H9 (cell line): ENCODE measurements at regions not wholly inside any gene's neighbourhood (a gene's known extent, or its start where the extent isn't known, plus 50 kb on each side); places are given as distances from the start of the nearest gene placed in this dataset.
A peak's percentile ranks its signal among the peaks of the same experiment; 100 is the strongest.

Experiments used
- DNase-seq: peaks from one replicate; pipeline ENCODE4 v3.0.0-alpha.2; 2017
- H2AFZ ChIP-seq: one replicate; pipeline ENCODE4 v1.6.1; 2013; ENCODE audit warnings: mild to moderate bottlenecking, low read length, control low read depth, moderate library complexity
- H2AK5ac ChIP-seq: 2 replicates; pipeline ENCODE4 v1.6.1; 2013; ENCODE audit warnings: low read length, control low read depth, mixed read lengths; ENCODE audit not compliant: insufficient read length
- H2BK120ac ChIP-seq: one replicate; pipeline ENCODE4 v1.6.1; 2013; ENCODE audit warnings: low read depth, mild to moderate bottlenecking, low read length, control low read depth, inconsistent platforms; ENCODE audit not compliant: poor library complexity, severe bottlenecking
- H2BK12ac ChIP-seq: 2 replicates; pipeline ENCODE4 v1.6.1; 2013; ENCODE audit warnings: low read length, control low read depth, mixed read lengths, low read depth; ENCODE audit not compliant: insufficient read length
- H2BK15ac ChIP-seq: 2 replicates; pipeline ENCODE4 v1.6.1; 2013; ENCODE audit warnings: low read depth, low read length, control low read depth
- H2BK20ac ChIP-seq: one replicate; pipeline ENCODE4 v1.6.1; 2013; ENCODE audit warnings: low read depth, mild to moderate bottlenecking, low read length, control low read depth, inconsistent platforms; ENCODE audit not compliant: poor library complexity, severe bottlenecking
- H2BK5ac ChIP-seq: 2 replicates; pipeline ENCODE4 v1.6.1; 2013; ENCODE audit warnings: low read length, control low read depth, mixed read lengths; ENCODE audit not compliant: insufficient read length
- H3K14ac ChIP-seq: 2 replicates; pipeline ENCODE4 v1.6.1; 2013; ENCODE audit warnings: low read length, control low read depth; ENCODE audit not compliant: insufficient read depth
- H3K18ac ChIP-seq: 2 replicates; pipeline ENCODE4 v1.6.1; 2013; ENCODE audit warnings: low read depth, mild to moderate bottlenecking, mixed read lengths, low read length, control low read depth; ENCODE audit not compliant: insufficient read length
- H3K23ac ChIP-seq: 2 replicates; pipeline ENCODE4 v1.6.1; 2013; ENCODE audit warnings: low read length, control low read depth, mixed read lengths, low read depth; ENCODE audit not compliant: insufficient read length
- H3K23me2 ChIP-seq: 2 replicates; pipeline ENCODE4 v1.6.1; 2013; ENCODE audit warnings: low read depth, mild to moderate bottlenecking, mixed read lengths, low read length, control low read depth; ENCODE audit not compliant: insufficient read length, poor library complexity, severe bottlenecking
- H3K27ac ChIP-seq: 2 replicates; pipeline ENCODE4 v1.5.1; 2013; ENCODE audit warnings: low read length, control low read depth, mixed read lengths, low read depth; ENCODE audit not compliant: insufficient read length
- H3K27me3 ChIP-seq: 2 replicates; pipeline ENCODE4 v1.6.1; 2013; ENCODE audit warnings: low read length, control low read depth, inconsistent platforms; ENCODE audit not compliant: insufficient read depth
- H3K4ac ChIP-seq: 2 replicates; pipeline ENCODE4 v1.6.1; 2013; ENCODE audit warnings: low read depth, mild to moderate bottlenecking, control low read depth, inconsistent platforms, low read length, moderate library complexity
- H3K4me1 ChIP-seq: 2 replicates; pipeline ENCODE4 v1.6.1; 2013; ENCODE audit warnings: low read length, control low read depth, inconsistent platforms; ENCODE audit not compliant: insufficient read depth
- H3K4me2 ChIP-seq: 2 replicates; pipeline ENCODE4 v1.6.1; 2013; ENCODE audit warnings: low read length, control low read depth, mixed read lengths; ENCODE audit not compliant: insufficient read length, insufficient read depth
- H3K56ac ChIP-seq: 2 replicates; pipeline ENCODE4 v1.6.1; 2013; ENCODE audit warnings: low read depth, mild to moderate bottlenecking, mixed read lengths, low read length, control low read depth; ENCODE audit not compliant: insufficient read length
- H3K79me1 ChIP-seq: 2 replicates; pipeline ENCODE4 v1.6.1; 2013; ENCODE audit warnings: low read depth, mild to moderate bottlenecking, moderate library complexity, low read length, control low read depth, inconsistent platforms; ENCODE audit not compliant: insufficient read depth, poor library complexity, severe bottlenecking
- H3K79me2 ChIP-seq: 2 replicates; pipeline ENCODE4 v1.6.1; 2013; ENCODE audit warnings: low read length, control low read depth, inconsistent platforms; ENCODE audit not compliant: insufficient read depth
- H3K9ac ChIP-seq: 2 replicates; pipeline ENCODE4 v1.6.1; 2013; ENCODE audit warnings: low read length, control low read depth, mixed read lengths; ENCODE audit not compliant: insufficient read length; ENCODE audit errors: extremely low read depth
- H3K9me3 ChIP-seq: one replicate; pipeline ENCODE4 v1.6.1; 2013; ENCODE audit warnings: low read depth, low read length, inconsistent platforms; ENCODE audit not compliant: control insufficient read depth
- H3T11ph ChIP-seq: one replicate; pipeline ENCODE4 v1.6.1; 2013; ENCODE audit warnings: mild to moderate bottlenecking, low read length, control low read depth, inconsistent platforms
- H4K20me1 ChIP-seq: one replicate; pipeline ENCODE4 v1.6.1; 2013; ENCODE audit not compliant: control insufficient read depth, insufficient read length, insufficient read depth
- H4K5ac ChIP-seq: 2 replicates; pipeline ENCODE4 v1.6.1; 2013; ENCODE audit warnings: low read depth, mild to moderate bottlenecking, mixed read lengths, low read length, control low read depth; ENCODE audit not compliant: insufficient read length
- H4K8ac ChIP-seq: replicated peaks from 2 replicates; pipeline ENCODE4 v1.6.1; 2013; ENCODE audit warnings: low read length, control low read depth, mixed read lengths, low read depth; ENCODE audit not compliant: insufficient read length
- H4K91ac ChIP-seq: 2 replicates; pipeline ENCODE4 v1.6.1; 2013; ENCODE audit warnings: low read depth, mild to moderate bottlenecking, moderate library complexity, mixed read lengths, low read length, control low read depth; ENCODE audit not compliant: insufficient read length
- H3K27ac Mint-ChIP-seq, 3 experiments: 2 replicates in 2 of 3; 3 replicates in 1 of 3; pipeline ENCODE4 v1.8.0; 2020 to 2021; ENCODE audit warnings: mixed read lengths in 3 of 3, mild to moderate bottlenecking in 1 of 3, moderate library complexity in 1 of 3
- H3K27me3 Mint-ChIP-seq: 2 replicates; pipeline ENCODE4 v1.8.0; 2021; ENCODE audit warnings: low read depth, mild to moderate bottlenecking, moderate library complexity, mixed read lengths
- H3K36me3 Mint-ChIP-seq, 3 experiments: 2 replicates in 2 of 3; 3 replicates in 1 of 3; pipeline ENCODE4 v1.8.0; 2020 to 2021; ENCODE audit warnings: low read depth in 3 of 3, mixed read lengths in 3 of 3; ENCODE audit not compliant: insufficient read depth in 1 of 3
- H3K4me1 Mint-ChIP-seq, 2 experiments: 2 replicates each; pipeline ENCODE4 v1.8.0; 2020; ENCODE audit warnings: mixed read lengths in 2 of 2
- H3K4me3 Mint-ChIP-seq, 2 experiments: 2 replicates in 1 of 2; 3 replicates in 1 of 2; pipeline ENCODE4 v1.8.0; 2020 to 2021; ENCODE audit warnings: mild to moderate bottlenecking in 2 of 2, mixed read lengths in 2 of 2, moderate library complexity in 1 of 2
- H3K9me3 Mint-ChIP-seq, 2 experiments: 2 replicates in 1 of 2; 3 replicates in 1 of 2; pipeline ENCODE4 v1.8.0; 2020; ENCODE audit warnings: mild to moderate bottlenecking in 2 of 2, mixed read lengths in 2 of 2, moderate library complexity in 1 of 2
- CTCF ChIP-seq: fragments of 200-600 bp; sonication (generic); conservative IDR thresholded peaks from 3 replicates; pipeline ENCODE4 v1.8.0; 2021; ENCODE audit warnings: antibody characterized with exemption, mild to moderate bottlenecking
- WGBS: extraction: QIAGEN DNeasy Blood & Tissue Kit; methylation state at CpG from one replicate; pipeline ENCODE4 v1.1.7; 2013; ENCODE audit warnings: missing lambda C conversion rate, low lambda C conversion rate, mixed read lengths; ENCODE audit not compliant: insufficient read length; ENCODE audit errors: extremely low coverage; 5-methylcytosine and 5-hydroxymethylcytosine counted together

GRCh38 chrX:13125188-13125587 is 80.8 kb upstream of the FAM9C start:
- H3K9ac ChIP-seq, result no peak overlapping the region
- no peaks in the 10 kb centered on the region for H3K23me2 ChIP-seq
- no peak for DNase-seq
- H3K23ac ChIP-seq, result no peak overlapping the region
- peak overlapping the region in 1 of 3 experiments; percentile 52; a peak in 1 of 7 replicates for H3K27ac Mint-ChIP-seq
- WGBS, result no CpG with 5 or more reads among the region's 2 CpGs
- H4K8ac ChIP-seq, result no peak overlapping the region
- no peak overlapping the region for H2BK12ac ChIP-seq
- H2BK120ac ChIP-seq, result no peak overlapping the region
- no peak overlapping the region for H2BK15ac ChIP-seq
- no peak overlapping the region for H2BK20ac ChIP-seq
- H2AK5ac ChIP-seq, result no peak overlapping the region
- H3K27me3 ChIP-seq, result no peaks in the 10 kb centered on the region
- peaks cover 0 to 2% (median 0%) of the 10 kb centered on the region in 3 experiments; a peak in 3 of 7 replicates for H3K36me3 Mint-ChIP-seq
- no peak overlapping the region for H4K5ac ChIP-seq
- TF ChIP-seq CTCF, result no peak
- no peak overlapping the region for H4K91ac ChIP-seq
- no peak overlapping the region for H3K4ac ChIP-seq
- no peaks in the 10 kb centered on the region for H4K20me1 ChIP-seq
- H3K9me3 Mint-ChIP-seq, result peaks cover 58 to 69% of the 10 kb centered on the region in 2 experiments
- H3K4me3 Mint-ChIP-seq, result no peak overlapping the region
- no peak overlapping the region for H3K27ac ChIP-seq
- H3K79me1 ChIP-seq, result no peaks in the 10 kb centered on the region
- H2AFZ ChIP-seq, result no peak overlapping the region
- H3K14ac ChIP-seq, result no peak overlapping the region
- no peak overlapping the region for H3T11ph ChIP-seq
- H3K56ac ChIP-seq, result no peak overlapping the region
- H3K9me3 ChIP-seq, result no peaks in the 10 kb centered on the region
- peaks cover 14 to 16% of the 10 kb centered on the region in 2 experiments for H3K4me1 Mint-ChIP-seq
- no peaks in the 10 kb centered on the region for H3K79me2 ChIP-seq
- H2BK5ac ChIP-seq, result no peak overlapping the region
- no peak overlapping the region for H3K4me2 ChIP-seq
- H3K27me3 Mint-ChIP-seq, result no peaks in the 10 kb centered on the region; the same call in 1 of the 2 replicates
- no peak overlapping the region for H3K18ac ChIP-seq
- no peaks in the 10 kb centered on the region for H3K4me1 ChIP-seq
